Activated naive CD8-positive, alpha-beta T cell treated with anti-CD3 and anti-CD28 coated beads, Interleukin-2, amount 10 ng/mL, durations not matched to agents 7 days and 5 days (primary cell): ENCODE measurements at regions not wholly inside any gene's neighbourhood (a gene's known extent, or its start where the extent isn't known, plus 50 kb on each side); places are given as distances from the start of the nearest gene placed in this dataset.

Source experiments
- ATAC-seq: fragments of 150-1000 bp; cut with Tn5 transposase; one replicate; pipeline ENCODE4 v1.10.0; 2021; ENCODE audit warnings: low read depth, moderate library complexity
- POLR2A ChIA-PET: fragments of 350-600 bp; sonication (Branson Sonifier 250); formaldehyde crosslinking; loops from one replicate; lab custom pipeline; 2021; ENCODE audit warnings: antibody characterized with exemption; lab: Charles Lee
- DNase-seq: peaks from one replicate; pipeline ENCODE4 v3.0.0; 2021
- H3K27ac Mint-ChIP-seq: one replicate; pipeline ENCODE4 v1.8.0; 2022; ENCODE audit warnings: mild to moderate bottlenecking, mixed read lengths
- H3K27me3 Mint-ChIP-seq: one replicate; pipeline ENCODE4 v1.8.0; 2022; ENCODE audit warnings: mild to moderate bottlenecking, moderate library complexity, mixed read lengths
- H3K36me3 Mint-ChIP-seq: one replicate; pipeline ENCODE4 v1.8.0; 2021; ENCODE audit warnings: mild to moderate bottlenecking, mixed read lengths
- H3K4me1 Mint-ChIP-seq: one replicate; pipeline ENCODE4 v1.8.0; 2021; ENCODE audit warnings: mixed read lengths
- H3K4me3 Mint-ChIP-seq: one replicate; pipeline ENCODE4 v1.8.0; 2022; ENCODE audit warnings: mild to moderate bottlenecking, moderate library complexity, mixed read lengths
- H3K9me3 Mint-ChIP-seq: one replicate; pipeline ENCODE4 v1.8.0; 2021; ENCODE audit warnings: mixed read lengths

DNA sequence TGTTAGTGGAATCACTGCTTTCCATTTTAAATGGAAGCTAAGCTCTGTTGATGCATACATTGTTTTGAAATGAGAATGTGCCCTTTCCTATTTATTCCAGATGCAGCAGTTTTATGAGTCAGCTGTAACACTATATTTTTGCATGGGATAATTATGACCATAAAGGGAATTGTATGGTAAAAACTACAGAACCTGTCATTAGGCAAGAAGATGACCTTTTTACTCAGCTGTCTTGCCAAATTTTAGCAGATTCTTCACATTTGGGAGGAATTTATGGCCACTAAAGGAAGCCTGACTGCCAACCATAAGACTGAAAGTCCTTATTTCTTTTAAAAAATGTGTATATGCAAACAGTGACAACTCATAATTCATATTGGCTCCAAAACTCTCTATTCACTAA is 356.3 kb upstream of the PRMT6 start:
- POLR2A ChIA-PET = no interaction called here

DNA sequence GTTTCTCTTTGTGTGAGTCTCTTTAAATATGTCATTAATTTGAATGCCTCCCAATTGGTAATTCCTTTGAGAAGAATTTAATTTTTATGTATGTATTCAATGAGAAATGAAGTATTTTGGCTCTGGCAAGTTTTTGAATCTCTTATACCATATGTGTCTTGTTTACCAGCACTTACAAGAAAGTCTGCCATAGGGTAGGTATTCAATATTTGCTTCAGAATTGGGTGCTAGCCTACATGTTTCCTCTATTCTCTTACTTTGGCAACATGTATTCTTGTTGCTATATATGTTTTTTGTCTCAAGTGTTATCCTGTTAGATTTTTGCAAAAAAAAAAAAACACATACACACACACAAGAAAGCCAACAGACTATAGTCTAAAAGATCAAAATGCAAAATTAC is 350.5 kb upstream of the PRMT6 start:
- Mint-ChIP-seq H3K4me3 (no peak overlapping the region), H3K4me1 (no peaks in the 10 kb centered on the region), H3K9me3 (peaks cover 1% of the 10 kb centered on the region), H3K36me3 (no peaks in the 10 kb centered on the region), H3K27me3 (no peaks in the 10 kb centered on the region), H3K27ac (no peak overlapping the region)
- POLR2A ChIA-PET = no interaction called here
- DNase-seq = no peak
- no peak for ATAC-seq

More for the DNA sequence above, 356.3 kb upstream of the PRMT6 start:
- H3K27ac Mint-ChIP-seq = no peak overlapping the region
- no peaks in the 10 kb centered on the region for H3K36me3 Mint-ChIP-seq
- H3K9me3 Mint-ChIP-seq = no peaks in the 10 kb centered on the region
- no peak for DNase-seq
- no peak overlapping the region for H3K4me3 Mint-ChIP-seq
- H3K4me1 Mint-ChIP-seq = no peaks in the 10 kb centered on the region
- H3K27me3 Mint-ChIP-seq = no peaks in the 10 kb centered on the region
- no peak for ATAC-seq

DNA sequence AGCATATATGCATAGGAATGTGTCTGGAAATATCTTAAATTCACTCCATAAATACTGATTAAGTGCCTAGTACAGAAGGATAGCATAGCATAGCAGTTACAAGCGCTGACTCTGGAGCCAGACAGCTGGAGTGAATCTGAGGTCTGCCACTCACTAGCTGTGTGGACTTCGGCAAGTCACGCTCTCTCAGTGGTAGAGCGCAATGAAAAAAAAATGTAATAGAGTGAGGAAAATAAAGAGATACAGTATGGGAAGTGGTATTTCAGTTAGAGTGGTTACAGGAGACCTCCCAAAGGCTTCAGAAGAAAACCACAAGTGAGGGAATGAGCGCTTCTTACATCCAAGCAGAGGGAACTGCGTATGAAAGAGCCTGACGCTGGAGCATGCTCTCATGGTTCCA is 338.9 kb upstream of the PRMT6 start:
- no peak overlapping the region for H3K4me3 Mint-ChIP-seq
- H3K27ac Mint-ChIP-seq = no peak overlapping the region
- no peaks in the 10 kb centered on the region for H3K9me3 Mint-ChIP-seq
- DNase-seq = no peak
- H3K27me3 Mint-ChIP-seq = no peaks in the 10 kb centered on the region
- POLR2A ChIA-PET = no interaction called here
- no peak for ATAC-seq
- H3K36me3 Mint-ChIP-seq = no peaks in the 10 kb centered on the region
- no peaks in the 10 kb centered on the region for H3K4me1 Mint-ChIP-seq

DNA sequence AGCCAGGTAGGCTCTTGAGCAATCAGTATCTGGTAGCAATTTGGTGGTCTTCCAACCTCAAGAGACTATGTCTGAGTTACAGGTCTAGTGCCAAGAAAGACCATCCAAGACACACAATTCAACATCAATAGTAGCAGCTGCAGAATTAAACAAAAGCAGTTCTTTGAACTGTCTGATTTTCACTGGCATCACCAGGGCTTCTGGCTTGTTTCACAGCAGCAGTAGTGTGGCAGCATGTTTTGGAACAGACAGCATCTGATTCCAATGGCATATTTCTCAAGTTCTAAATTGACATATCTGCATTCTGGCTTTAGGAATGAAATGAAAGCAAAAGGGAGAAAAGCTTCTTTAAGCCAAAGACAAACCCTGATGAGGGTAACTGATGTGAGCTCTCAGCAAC is 334.7 kb upstream of the PRMT6 start:
- POLR2A ChIA-PET = no interaction called here
- no peaks in the 10 kb centered on the region for H3K36me3 Mint-ChIP-seq
- no peak for ATAC-seq

DNA sequence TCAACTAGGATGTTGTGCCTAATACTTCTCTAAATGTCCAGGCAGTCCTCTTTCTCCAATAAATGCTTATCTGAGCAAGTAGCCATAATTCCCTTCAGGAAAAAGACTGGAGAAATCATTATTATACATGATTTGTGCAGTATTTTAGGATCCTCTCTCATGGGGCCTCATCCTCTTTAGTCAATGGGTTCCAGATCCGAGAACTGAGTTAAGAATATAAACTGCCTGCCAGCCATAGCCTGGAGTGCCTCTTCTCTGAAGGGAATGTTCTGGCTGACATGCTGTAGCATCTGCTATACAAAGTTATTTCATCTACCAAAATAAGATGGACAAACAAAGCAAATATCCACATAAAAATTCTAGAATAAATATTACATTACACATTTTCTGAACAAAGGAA is 334.0 kb upstream of the PRMT6 start:
- no peak for DNase-seq
- H3K9me3 Mint-ChIP-seq = no peaks in the 10 kb centered on the region
- H3K4me3 Mint-ChIP-seq = no peak overlapping the region
- no peaks in the 10 kb centered on the region for H3K4me1 Mint-ChIP-seq
- no peak overlapping the region for H3K27ac Mint-ChIP-seq
- POLR2A ChIA-PET = no interaction called here
- ATAC-seq = no peak
- no peaks in the 10 kb centered on the region for H3K36me3 Mint-ChIP-seq
- H3K27me3 Mint-ChIP-seq = no peaks in the 10 kb centered on the region

More for the DNA sequence above, 334.7 kb upstream of the PRMT6 start:
- no peaks in the 10 kb centered on the region for H3K27me3 Mint-ChIP-seq
- no peak for DNase-seq
- no peak overlapping the region for H3K27ac Mint-ChIP-seq
- no peaks in the 10 kb centered on the region for H3K9me3 Mint-ChIP-seq
- no peaks in the 10 kb centered on the region for H3K4me1 Mint-ChIP-seq
- H3K4me3 Mint-ChIP-seq = no peak overlapping the region

DNA sequence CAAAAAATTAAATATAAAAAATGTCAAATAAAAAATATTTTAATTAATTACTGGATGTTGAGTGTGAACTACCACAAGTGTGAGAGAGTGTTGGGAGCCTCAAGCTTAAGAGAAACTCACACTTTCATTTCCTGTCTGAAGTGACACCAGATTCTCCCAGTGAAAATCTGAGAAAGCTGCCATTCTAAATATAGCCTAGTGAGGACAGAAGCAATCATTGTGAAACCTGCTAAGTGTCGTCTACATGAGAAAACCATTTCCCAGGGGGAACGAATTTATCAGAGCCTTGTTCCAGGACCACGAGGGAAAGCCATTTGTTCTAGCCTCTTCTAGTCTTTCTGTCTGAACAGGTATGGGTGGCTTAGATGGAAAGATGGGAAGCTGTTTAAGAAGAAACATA is 329.3 kb upstream of the PRMT6 start:
- POLR2A ChIA-PET = no interaction called here
- H3K27me3 Mint-ChIP-seq = no peaks in the 10 kb centered on the region
- no peaks in the 10 kb centered on the region for H3K36me3 Mint-ChIP-seq
- H3K4me3 Mint-ChIP-seq = no peak overlapping the region
- H3K4me1 Mint-ChIP-seq = no peaks in the 10 kb centered on the region
- DNase-seq (no peak), ATAC-seq (no peak)
- no peak overlapping the region for H3K27ac Mint-ChIP-seq
- no peaks in the 10 kb centered on the region for H3K9me3 Mint-ChIP-seq

DNA sequence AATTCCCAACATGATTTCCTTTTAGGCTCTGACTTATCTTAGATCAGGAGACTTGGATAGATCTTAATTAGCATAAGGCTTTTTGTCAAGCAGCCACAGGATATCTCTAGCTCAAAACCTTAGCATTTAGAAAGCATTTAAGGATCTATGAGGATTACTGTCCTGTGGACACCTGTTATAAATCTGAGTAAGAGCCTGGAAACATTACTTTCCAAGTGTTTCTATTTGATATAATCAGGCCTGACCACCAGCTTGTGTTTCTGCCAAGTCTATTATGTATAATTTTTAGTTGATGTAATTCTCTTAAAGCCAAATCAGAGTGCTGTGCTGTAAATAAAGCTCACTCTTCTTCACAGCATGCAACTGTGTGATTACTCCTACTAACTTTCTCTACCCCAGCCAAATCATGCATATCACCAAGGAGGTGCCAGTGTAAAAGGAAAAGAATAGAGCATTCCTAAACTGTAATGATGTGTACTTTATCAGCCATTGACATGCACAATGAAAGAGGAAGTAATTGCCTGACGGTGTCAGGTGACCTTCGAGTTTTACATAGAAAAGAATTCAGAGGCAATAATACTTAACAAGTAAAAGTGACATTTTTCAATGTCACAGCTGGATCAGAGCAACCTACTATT is 309.9 kb upstream of the PRMT6 start:
- H3K27me3 Mint-ChIP-seq = no peaks in the 10 kb centered on the region
- no peak overlapping the region for H3K27ac Mint-ChIP-seq
- no peaks in the 10 kb centered on the region for H3K9me3 Mint-ChIP-seq
- no peaks in the 10 kb centered on the region for H3K36me3 Mint-ChIP-seq
- ATAC-seq = no peak
- H3K4me1 Mint-ChIP-seq = no peaks in the 10 kb centered on the region
- no peak overlapping the region for H3K4me3 Mint-ChIP-seq
- DNase-seq = no peak
- POLR2A ChIA-PET = no interaction called here

DNA sequence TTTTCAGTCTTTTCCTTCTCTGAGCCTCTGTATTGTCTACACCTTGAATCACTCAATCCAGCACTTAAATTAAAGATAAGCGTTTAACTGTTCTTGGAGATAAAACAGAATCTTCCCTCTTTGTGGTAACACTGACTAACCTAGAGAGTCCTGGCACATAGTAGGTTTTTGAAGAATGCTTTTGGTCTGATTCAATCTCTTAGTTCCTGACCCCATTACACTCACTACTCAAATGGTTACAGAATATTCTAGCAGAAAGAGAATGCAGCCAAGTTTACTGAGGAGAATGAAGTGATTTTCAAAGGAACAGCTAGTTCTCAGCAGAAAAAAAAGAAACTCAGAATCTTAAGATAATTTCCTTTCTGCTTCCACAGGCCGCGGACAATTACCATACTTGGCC is 309.2 kb upstream of the PRMT6 start:
- no peaks in the 10 kb centered on the region for H3K9me3 Mint-ChIP-seq
- DNase-seq (no peak), ATAC-seq (no peak)
- POLR2A ChIA-PET = no interaction called here
- H3K4me1 Mint-ChIP-seq = no peaks in the 10 kb centered on the region
- no peak overlapping the region for H3K4me3 Mint-ChIP-seq
- no peaks in the 10 kb centered on the region for H3K27me3 Mint-ChIP-seq
- H3K36me3 Mint-ChIP-seq = no peaks in the 10 kb centered on the region
- no peak overlapping the region for H3K27ac Mint-ChIP-seq

DNA sequence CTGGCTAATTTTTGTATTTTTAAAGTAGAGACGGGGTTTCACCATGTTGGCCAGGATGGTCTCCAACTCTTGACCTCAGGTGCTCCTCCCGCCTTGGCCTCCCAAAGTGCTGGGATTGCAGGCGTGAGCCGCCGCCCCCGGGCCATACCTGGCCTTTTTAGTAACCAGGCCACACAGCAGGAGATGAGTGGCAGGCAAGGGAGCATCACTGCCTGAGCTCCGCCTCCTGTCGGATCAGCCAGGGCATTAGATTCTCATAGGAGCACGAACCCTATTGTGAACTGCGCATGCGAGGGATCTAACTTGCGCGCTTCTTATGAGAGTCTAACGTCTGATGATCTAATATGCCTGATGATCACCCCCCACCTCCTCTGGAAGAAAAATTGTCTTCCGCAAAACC is 308.7 kb upstream of the PRMT6 start:
- ATAC-seq = no peak
- Mint-ChIP-seq H3K9me3 (no peaks in the 10 kb centered on the region), H3K4me1 (no peaks in the 10 kb centered on the region), H3K36me3 (no peaks in the 10 kb centered on the region), H3K4me3 (no peak overlapping the region), H3K27me3 (no peaks in the 10 kb centered on the region), H3K27ac (no peak overlapping the region)
- no peak for DNase-seq
- POLR2A ChIA-PET = no interaction called here

DNA sequence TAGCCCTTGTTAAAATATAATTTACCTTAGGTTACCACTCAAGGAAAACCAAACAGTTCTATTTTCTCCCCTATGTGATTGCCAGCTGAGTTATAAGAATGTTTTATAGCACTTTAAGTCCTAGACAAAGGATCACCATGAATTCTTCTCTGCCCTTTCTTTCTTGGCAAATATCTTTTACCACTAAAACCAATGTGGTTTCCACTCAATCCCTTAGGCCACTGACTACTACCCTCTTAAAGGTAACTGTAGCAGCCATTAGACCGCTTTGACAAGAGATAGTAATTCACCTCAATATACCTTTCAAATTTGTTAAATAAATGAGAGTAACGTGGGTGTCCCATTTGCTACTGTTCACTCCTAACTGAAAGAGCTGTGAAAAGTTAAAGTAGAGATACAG is 307.9 kb upstream of the PRMT6 start:
- POLR2A ChIA-PET = no interaction called here

DNA sequence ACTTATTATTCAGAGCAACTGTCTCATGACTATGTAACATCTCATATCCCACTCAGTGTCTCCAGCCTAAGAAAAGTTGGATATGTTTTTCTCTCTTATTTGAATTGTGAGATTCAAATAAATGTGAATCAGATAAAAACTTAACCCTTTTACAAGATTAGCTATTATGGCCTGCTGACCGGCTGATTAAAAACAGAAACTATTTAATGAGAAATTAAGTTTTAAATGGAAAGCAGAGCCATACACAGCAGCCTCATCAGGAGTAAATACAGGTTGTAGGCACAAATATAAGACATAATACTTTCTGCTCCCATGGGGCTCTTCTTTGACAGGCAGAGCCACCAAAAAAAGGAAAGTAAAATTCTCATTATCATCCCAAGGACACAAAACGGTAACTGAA is 307.0 kb upstream of the PRMT6 start:
- H3K4me1 Mint-ChIP-seq = no peaks in the 10 kb centered on the region
- no peaks in the 10 kb centered on the region for H3K27me3 Mint-ChIP-seq
- DNase-seq = no peak
- no peaks in the 10 kb centered on the region for H3K36me3 Mint-ChIP-seq
- no peak for ATAC-seq
- H3K4me3 Mint-ChIP-seq = no peak overlapping the region
- H3K9me3 Mint-ChIP-seq = no peaks in the 10 kb centered on the region
- POLR2A ChIA-PET = no interaction called here
- H3K27ac Mint-ChIP-seq = no peak overlapping the region

More for the DNA sequence above, 307.9 kb upstream of the PRMT6 start:
- ATAC-seq (no peak), DNase-seq (no peak)
- no peaks in the 10 kb centered on the region for H3K27me3 Mint-ChIP-seq
- no peaks in the 10 kb centered on the region for H3K4me1 Mint-ChIP-seq
- no peak overlapping the region for H3K27ac Mint-ChIP-seq
- no peaks in the 10 kb centered on the region for H3K36me3 Mint-ChIP-seq
- H3K9me3 Mint-ChIP-seq = no peaks in the 10 kb centered on the region
- no peak overlapping the region for H3K4me3 Mint-ChIP-seq

DNA sequence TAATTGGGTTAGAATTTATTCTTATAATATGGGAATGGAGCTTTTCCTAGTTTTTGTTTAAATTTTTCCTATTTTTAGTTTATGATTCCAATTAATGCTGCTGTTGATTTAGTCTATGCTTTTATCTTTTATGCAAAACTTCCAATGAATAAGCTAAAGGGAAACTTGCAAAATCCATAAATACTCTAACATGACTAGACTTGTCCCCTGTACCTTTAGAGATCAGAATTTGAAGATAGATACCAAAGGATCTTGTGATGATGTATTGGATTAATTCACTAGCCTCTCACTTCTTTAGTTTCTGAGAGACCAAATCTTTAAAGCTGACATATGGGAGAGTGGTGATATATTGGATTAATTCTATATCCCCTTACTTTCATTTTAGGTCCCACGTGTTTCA is 306.6 kb upstream of the PRMT6 start:
- no peak for ATAC-seq
- Mint-ChIP-seq H3K27ac (no peak overlapping the region), H3K27me3 (no peaks in the 10 kb centered on the region), H3K9me3 (no peaks in the 10 kb centered on the region), H3K4me3 (no peak overlapping the region), H3K4me1 (no peaks in the 10 kb centered on the region), H3K36me3 (no peaks in the 10 kb centered on the region)
- POLR2A ChIA-PET = no interaction called here
- DNase-seq = no peak

DNA sequence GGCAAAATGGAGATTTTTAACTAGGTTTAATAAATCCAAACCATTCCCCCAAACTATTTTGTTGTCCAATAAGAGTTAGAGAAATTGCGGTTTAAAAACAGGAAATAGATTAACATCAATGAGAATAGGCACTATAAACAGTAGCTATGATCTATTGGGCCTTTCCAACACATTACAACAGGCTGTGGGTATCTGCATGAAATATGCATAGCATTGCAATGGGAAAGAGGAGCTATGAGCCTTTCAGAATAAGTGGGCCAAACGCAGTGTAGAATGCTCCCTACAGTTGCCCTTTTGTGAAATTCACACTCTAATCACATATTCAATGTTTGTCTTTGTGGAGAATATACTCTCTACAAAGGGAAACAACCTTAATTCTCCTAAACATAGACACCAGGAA is 305.5 kb upstream of the PRMT6 start:
- Mint-ChIP-seq H3K4me1 (no peaks in the 10 kb centered on the region), H3K4me3 (no peak overlapping the region), H3K36me3 (no peaks in the 10 kb centered on the region), H3K9me3 (no peaks in the 10 kb centered on the region), H3K27ac (no peak overlapping the region), H3K27me3 (no peaks in the 10 kb centered on the region)
- POLR2A ChIA-PET = no interaction called here
- no peak for DNase-seq
- ATAC-seq = no peak

DNA sequence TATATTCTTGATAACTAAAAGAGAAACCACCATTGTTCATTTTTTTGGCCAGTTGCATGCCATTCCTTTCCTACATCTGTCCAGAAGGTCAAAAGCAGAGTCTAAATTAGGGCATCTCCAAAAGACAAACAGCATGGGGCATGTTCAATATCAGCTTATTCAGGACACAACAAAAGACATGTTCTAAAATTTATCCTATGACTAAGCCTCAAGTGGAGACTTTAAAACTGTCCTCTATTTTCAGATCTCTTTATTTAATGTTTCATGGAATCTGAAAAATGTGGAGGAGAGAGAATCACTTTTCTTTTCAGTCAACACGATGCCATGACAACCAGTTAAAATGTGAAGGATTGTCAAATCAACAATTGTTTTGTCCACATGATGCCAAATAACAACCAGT is 303.4 kb upstream of the PRMT6 start:
- ATAC-seq (no peak), DNase-seq (no peak)
- Mint-ChIP-seq H3K36me3 (no peaks in the 10 kb centered on the region), H3K9me3 (no peaks in the 10 kb centered on the region), H3K27me3 (no peaks in the 10 kb centered on the region), H3K4me3 (no peak overlapping the region), H3K27ac (no peak overlapping the region), H3K4me1 (no peaks in the 10 kb centered on the region)
- POLR2A ChIA-PET = no interaction called here

DNA sequence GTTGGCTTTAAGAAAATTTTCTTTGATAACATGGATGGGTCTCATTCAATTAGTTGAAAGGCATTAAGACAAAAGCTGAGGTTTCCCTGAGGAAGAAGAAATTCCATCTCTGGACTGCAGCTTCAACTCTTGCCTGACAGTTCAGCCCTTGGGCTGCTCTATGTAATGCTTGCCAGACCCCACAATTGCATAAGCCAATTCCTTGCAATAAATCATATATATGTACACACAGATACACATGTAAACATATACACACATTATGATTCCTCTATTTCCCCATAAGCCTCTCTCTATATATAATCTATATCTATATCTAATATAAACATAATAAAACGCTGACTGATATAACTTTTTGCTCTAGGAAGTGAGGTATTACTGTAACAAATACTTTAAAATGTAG is 301.5 kb upstream of the PRMT6 start:
- no peaks in the 10 kb centered on the region for H3K9me3 Mint-ChIP-seq
- no peak overlapping the region for H3K4me3 Mint-ChIP-seq
- POLR2A ChIA-PET = no interaction called here
- no peak for DNase-seq
- no peaks in the 10 kb centered on the region for H3K4me1 Mint-ChIP-seq
- H3K27me3 Mint-ChIP-seq = no peaks in the 10 kb centered on the region
- ATAC-seq = no peak
- H3K27ac Mint-ChIP-seq = no peak overlapping the region
- no peaks in the 10 kb centered on the region for H3K36me3 Mint-ChIP-seq
